Breast epithelium (tissue), 3 donors: ENCODE measurements at regions not wholly inside any gene's neighbourhood (a gene's known extent, or its start where the extent isn't known, plus 50 kb on each side); places are given as distances from the start of the nearest gene placed in this dataset.

ENCODE experiments used
- POLR2A ChIP-seq: fragments of 450-650 bp; IDR thresholded peaks from one replicate; pipeline ENCODE4 v1.6.1; 2016; ENCODE audit warnings: antibody characterized with exemption, mild to moderate bottlenecking, moderate library complexity
- POLR2AphosphoS5 ChIP-seq, 3 donors: sonication (generic); formaldehyde crosslinking; IDR thresholded peaks; one replicate each; pipeline ENCODE4 v1.6.1; 2017; ENCODE audit warnings: antibody characterized with exemption in 3 of 3
- TF ChIP-seq, protein P1 (sequence below), 3 donors: fragments of 450-650 bp; IDR thresholded peaks; one replicate each; pipeline ENCODE4 v1.5.1; 2016 to 2017; ENCODE audit warnings: antibody characterized with exemption in 3 of 3, mild to moderate bottlenecking in 3 of 3, moderate library complexity in 3 of 3

- TF ChIP-seq, protein P1, sequence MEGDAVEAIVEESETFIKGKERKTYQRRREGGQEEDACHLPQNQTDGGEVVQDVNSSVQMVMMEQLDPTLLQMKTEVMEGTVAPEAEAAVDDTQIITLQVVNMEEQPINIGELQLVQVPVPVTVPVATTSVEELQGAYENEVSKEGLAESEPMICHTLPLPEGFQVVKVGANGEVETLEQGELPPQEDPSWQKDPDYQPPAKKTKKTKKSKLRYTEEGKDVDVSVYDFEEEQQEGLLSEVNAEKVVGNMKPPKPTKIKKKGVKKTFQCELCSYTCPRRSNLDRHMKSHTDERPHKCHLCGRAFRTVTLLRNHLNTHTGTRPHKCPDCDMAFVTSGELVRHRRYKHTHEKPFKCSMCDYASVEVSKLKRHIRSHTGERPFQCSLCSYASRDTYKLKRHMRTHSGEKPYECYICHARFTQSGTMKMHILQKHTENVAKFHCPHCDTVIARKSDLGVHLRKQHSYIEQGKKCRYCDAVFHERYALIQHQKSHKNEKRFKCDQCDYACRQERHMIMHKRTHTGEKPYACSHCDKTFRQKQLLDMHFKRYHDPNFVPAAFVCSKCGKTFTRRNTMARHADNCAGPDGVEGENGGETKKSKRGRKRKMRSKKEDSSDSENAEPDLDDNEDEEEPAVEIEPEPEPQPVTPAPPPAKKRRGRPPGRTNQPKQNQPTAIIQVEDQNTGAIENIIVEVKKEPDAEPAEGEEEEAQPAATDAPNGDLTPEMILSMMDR (IDR thresholded peaks at IDR 0.05), result no peak
- TF ChIP-seq POLR2A (no peak), POLR2AphosphoS5 (IDR thresholded peaks at IDR 0.05) (no peak)
Observed at GRCh38 chr1:181255270-181255929, 166.9 kb downstream of the IER5 start.
